Ovary (tissue), 3 donors: ENCODE measurements at regions not wholly inside any gene's neighbourhood (a gene's known extent, or its start where the extent isn't known, plus 50 kb on each side); places are given as distances from the start of the nearest gene placed in this dataset.

Source experiments
- CTCF ChIP-seq, 3 donors: fragments of 450-650 bp in 2 of 3; fragments of 200-600 bp in 1 of 3; IDR thresholded peaks; one replicate each; pipeline versions ENCODE4 v1.5.1 to v1.8.0; 2016 to 2022; ENCODE audit warnings: antibody characterized with exemption in 3 of 3, mild to moderate bottlenecking in 1 of 3
- POLR2A ChIP-seq: fragments of 450-650 bp; IDR thresholded peaks from one replicate; pipeline ENCODE4 v1.6.1; 2017; ENCODE audit warnings: antibody characterized with exemption, mild to moderate bottlenecking, moderate library complexity
- donor health status: DM: no; HTN: no; CAD: no.

- TF ChIP-seq CTCF (IDR thresholded peaks at IDR 0.05), result no peak
- TF ChIP-seq POLR2A, result no peak
Observed at GRCh38 chr13:112158961-112159360, 92.0 kb downstream of the SOX1 start.
